WI38 (cell line): ENCODE measurements at regions not wholly inside any gene's neighbourhood (a gene's known extent, or its start where the extent isn't known, plus 50 kb on each side); places are given as distances from the start of the nearest gene placed in this dataset.

Experiments
- H3K4me3 ChIP-seq: 2 replicates; pipeline ENCODE4 v1.5.1; 2011; ENCODE audit warnings: low read depth, mild to moderate bottlenecking, control low read depth, low read length
- TF ChIP-seq, protein P1 (sequence below): IDR thresholded peaks from 2 replicates; pipeline ENCODE4 v1.5.1; 2012; ENCODE audit warnings: low read depth, mild to moderate bottlenecking, control low read depth, low read length

DNA sequence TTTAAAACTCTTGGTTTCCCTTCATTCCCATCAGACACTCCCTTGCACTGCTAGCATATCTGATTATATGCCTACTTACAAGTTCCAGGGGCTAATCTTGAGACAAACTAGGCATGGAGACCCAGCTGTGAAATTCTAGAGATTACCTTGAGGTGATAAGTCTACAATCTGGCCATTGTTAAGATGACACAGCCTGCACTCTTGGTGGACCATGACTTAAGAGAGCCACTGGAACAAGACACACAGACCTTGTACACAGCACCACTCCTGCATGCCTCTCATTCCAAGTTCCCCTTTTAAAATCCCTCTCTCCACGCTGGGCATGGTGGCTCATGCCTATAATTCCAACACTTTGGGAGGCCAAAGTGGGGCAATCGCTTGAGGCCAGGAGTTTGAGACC is 387.2 kb upstream of the DCC start:
- H3K4me3 ChIP-seq = no peak overlapping the region
- TF ChIP-seq, protein P1, sequence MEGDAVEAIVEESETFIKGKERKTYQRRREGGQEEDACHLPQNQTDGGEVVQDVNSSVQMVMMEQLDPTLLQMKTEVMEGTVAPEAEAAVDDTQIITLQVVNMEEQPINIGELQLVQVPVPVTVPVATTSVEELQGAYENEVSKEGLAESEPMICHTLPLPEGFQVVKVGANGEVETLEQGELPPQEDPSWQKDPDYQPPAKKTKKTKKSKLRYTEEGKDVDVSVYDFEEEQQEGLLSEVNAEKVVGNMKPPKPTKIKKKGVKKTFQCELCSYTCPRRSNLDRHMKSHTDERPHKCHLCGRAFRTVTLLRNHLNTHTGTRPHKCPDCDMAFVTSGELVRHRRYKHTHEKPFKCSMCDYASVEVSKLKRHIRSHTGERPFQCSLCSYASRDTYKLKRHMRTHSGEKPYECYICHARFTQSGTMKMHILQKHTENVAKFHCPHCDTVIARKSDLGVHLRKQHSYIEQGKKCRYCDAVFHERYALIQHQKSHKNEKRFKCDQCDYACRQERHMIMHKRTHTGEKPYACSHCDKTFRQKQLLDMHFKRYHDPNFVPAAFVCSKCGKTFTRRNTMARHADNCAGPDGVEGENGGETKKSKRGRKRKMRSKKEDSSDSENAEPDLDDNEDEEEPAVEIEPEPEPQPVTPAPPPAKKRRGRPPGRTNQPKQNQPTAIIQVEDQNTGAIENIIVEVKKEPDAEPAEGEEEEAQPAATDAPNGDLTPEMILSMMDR = no peak

GRCh38 chr18:51953521-51953920 is 386.5 kb upstream of the DCC start:
- TF ChIP-seq, protein P1 = no peak
- H3K4me3 ChIP-seq = no peak overlapping the region

- TF ChIP-seq, protein P1 = no peak
- no peak overlapping the region for H3K4me3 ChIP-seq
Observed at GRCh38 chr18:51955136-51955535, 384.9 kb upstream of the DCC start.

DNA sequence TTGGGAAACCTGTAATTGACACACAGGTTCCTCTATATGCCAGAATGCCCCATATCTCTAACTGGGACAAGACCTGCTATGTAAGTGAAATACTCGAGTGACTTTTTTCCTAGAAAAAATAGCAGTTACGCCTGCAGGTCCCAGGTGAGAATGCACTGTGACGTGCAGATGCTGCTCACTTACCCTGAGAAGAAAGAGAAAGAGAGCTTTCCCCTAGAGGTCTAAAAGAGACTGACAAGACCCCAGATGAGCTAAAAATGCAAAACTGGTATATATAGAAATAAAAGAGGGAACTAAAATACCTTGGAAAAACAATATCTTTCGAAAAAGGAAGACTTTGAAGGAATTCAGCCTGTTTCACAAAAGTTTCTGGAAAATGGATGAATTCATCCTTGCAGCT is 383.0 kb upstream of the DCC start:
- H3K4me3 ChIP-seq = no peak overlapping the region
- TF ChIP-seq, protein P1 = no peak

DNA sequence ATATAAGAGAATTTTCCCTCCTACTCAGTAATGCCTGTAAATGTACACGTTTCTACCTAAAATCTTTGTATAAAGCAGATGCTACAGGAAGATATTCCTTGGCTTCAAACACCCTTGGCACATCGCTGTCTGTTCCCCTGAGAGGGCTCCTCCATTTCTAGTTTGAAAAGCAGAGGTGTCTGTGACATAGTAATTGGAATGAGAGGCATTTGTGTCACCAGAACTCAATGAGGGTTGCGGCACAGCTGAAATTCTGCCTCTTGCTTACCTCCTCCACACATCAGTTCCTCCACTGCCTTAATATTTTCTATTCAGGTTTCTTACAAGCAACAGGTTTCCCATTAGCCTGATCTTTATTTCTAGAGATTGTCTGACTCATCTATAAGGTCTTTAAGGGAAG is 359.9 kb upstream of the DCC start:
- TF ChIP-seq, protein P1 = no peak
- H3K4me3 ChIP-seq = no peak overlapping the region

DNA sequence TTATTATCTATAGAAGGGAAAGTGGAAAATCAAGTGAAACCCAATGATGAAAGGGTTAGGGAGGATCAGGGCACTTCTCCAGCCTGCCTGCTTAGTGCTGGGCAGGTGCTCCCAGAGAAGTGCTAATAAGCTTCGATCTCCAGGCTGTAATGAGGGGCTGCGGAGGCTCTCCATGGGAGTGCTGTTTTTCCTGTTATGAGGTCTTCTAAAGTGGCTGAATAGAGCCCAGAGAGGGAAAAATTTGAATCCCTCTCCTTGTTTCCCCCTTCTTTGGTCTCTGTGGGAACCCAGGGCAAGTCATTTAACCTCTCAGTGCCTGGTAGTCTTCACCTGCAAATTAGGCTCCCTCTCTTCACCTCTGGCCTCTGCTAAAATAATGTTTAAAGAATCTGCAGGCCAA is 351.7 kb upstream of the DCC start:
- TF ChIP-seq, protein P1 = no peak
- H3K4me3 ChIP-seq = no peak overlapping the region

DNA sequence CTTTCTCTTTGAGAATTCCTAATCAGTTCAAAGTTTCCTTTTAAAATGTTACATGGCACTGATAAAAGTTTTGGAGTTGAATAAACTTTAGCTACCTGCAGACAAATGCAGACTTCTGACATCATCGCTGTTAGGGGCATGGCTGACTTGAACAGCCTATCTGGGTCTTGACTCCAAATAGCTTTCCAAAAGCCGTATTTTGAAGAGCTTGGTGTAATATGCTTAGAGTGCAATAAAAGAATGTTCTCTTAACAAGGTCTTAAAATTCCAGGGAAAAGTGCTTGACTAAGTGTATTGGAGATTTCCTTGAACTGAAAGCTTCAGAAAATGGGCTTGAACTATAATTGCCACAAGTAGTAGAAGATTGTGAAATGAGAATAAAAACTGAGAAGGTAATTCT is 342.9 kb upstream of the DCC start:
- TF ChIP-seq, protein P1 = no peak
- H3K4me3 ChIP-seq = no peak overlapping the region
